Loucy (cell line): ENCODE measurements at regions not wholly inside any gene's neighbourhood (a gene's known extent, or its start where the extent isn't known, plus 50 kb on each side); places are given as distances from the start of the nearest gene placed in this dataset.

Source experiments
- CTCF ChIP-seq: fragments of 200-600 bp; sonication (generic); conservative IDR thresholded peaks from 2 replicates; pipeline ENCODE4 v1.5.1; 2014; ENCODE audit warnings: mild to moderate bottlenecking, antibody characterized with exemption, low read length
- EZH2phosphoT487 ChIP-seq: fragments of 200-600 bp; IDR thresholded peaks from 2 replicates; pipeline ENCODE4 v1.6.1; 2018; ENCODE audit warnings: antibody characterized with exemption, mild to moderate bottlenecking, moderate library complexity, borderline replicate concordance

GRCh38 chr5:77881528-77881927, 105.4 kb upstream of the TBCA start:
- no peak for TF ChIP-seq CTCF
- no peak for TF ChIP-seq EZH2phosphoT487
